ENCODE measurements at regions not wholly inside any gene's neighbourhood (a gene's known extent, or its start where the extent isn't known, plus 50 kb on each side); places are given as distances from the start of the nearest gene placed in this dataset.
A peak's percentile ranks its signal among the peaks of the same experiment; 100 is the strongest.

- peak overlapping the region; percentile 75 for H3K9ac ChIP-seq (ENCODE audit: low read depth, low read length)
- H3K4me1 ChIP-seq (ENCODE audit: control insufficient read depth, insufficient read depth, low read length), result no peaks in the 10 kb centered on the region
- H3K36me3 ChIP-seq (ENCODE audit: insufficient read depth, low read length), result no peaks in the 10 kb centered on the region
- H3K9me3 ChIP-seq (replicated peaks; ENCODE audit: low read length), result peaks cover 4% of the 10 kb centered on the region
- H3K4me2 ChIP-seq (ENCODE audit: low read length), result peak overlapping the region; percentile 82
- no peaks in the 10 kb centered on the region for H3K27me3 ChIP-seq (ENCODE audit: control insufficient read depth, insufficient read depth, low read length)
- peak overlapping the region; percentile 75 for H3K4me3 ChIP-seq (ENCODE audit: low read length)
These were observed 197.3 kb downstream of the OR13H1 start for GRCh38 chrX:131741103-131741581.

GRCh38 chrX:131745942-131746489 is 202.1 kb downstream of the OR13H1 start:
- Histone ChIP-seq H3K4me2 (ENCODE audit: low read length) (peak overlapping the region; percentile 84), H3K9ac (ENCODE audit: low read depth, low read length) (peak overlapping the region; percentile 14), H3K4me3 (ENCODE audit: low read length) (peak overlapping the region; percentile 34), H3K27me3 (ENCODE audit: control insufficient read depth, insufficient read depth, low read length) (no peaks in the 10 kb centered on the region), H3K9me3 (replicated peaks; ENCODE audit: low read length) (no peaks in the 10 kb centered on the region), H3K4me1 (ENCODE audit: control insufficient read depth, insufficient read depth, low read length) (no peaks in the 10 kb centered on the region), H3K36me3 (ENCODE audit: insufficient read depth, low read length) (no peaks in the 10 kb centered on the region)

- Histone ChIP-seq H3K9me3 (replicated peaks; ENCODE audit: low read length) (no peaks in the 10 kb centered on the region), H3K4me1 (ENCODE audit: control insufficient read depth, insufficient read depth, low read length) (no peaks in the 10 kb centered on the region), H3K9ac (ENCODE audit: low read depth, low read length) (peak overlapping the region; percentile 72), H3K36me3 (ENCODE audit: insufficient read depth, low read length) (no peaks in the 10 kb centered on the region), H3K4me3 (ENCODE audit: low read length) (peak overlapping the region; percentile 75), H3K27me3 (ENCODE audit: control insufficient read depth, insufficient read depth, low read length) (no peaks in the 10 kb centered on the region), H3K4me2 (ENCODE audit: low read length) (peak overlapping the region; percentile 84)
These were observed 202.7 kb downstream of the OR13H1 start for GRCh38 chrX:131746491-131746968.

GRCh38 chrX:131747173-131747572 is 203.3 kb downstream of the OR13H1 start:
- peak overlapping the region; percentile 72 for H3K9ac ChIP-seq (ENCODE audit: low read depth, low read length)
- peak overlapping the region; percentile 75 for H3K4me3 ChIP-seq (ENCODE audit: low read length)
- H3K4me2 ChIP-seq (ENCODE audit: low read length), result peak overlapping the region; percentile 84

GRCh38 chrX:131752493-131753198 is 208.8 kb downstream of the OR13H1 start:
- no peaks in the 10 kb centered on the region for H3K9me3 ChIP-seq (replicated peaks; ENCODE audit: low read length)
- H3K4me3 ChIP-seq (ENCODE audit: low read length), result peak overlapping the region; percentile 75
- peak overlapping the region; percentile 83 for H3K4me2 ChIP-seq (ENCODE audit: low read length)
- no peaks in the 10 kb centered on the region for H3K4me1 ChIP-seq (ENCODE audit: control insufficient read depth, insufficient read depth, low read length)
- H3K27me3 ChIP-seq (ENCODE audit: control insufficient read depth, insufficient read depth, low read length), result peaks cover 5% of the 10 kb centered on the region
- peak overlapping the region; percentile 66 for H3K9ac ChIP-seq (ENCODE audit: low read depth, low read length)
- no peaks in the 10 kb centered on the region for H3K36me3 ChIP-seq (ENCODE audit: insufficient read depth, low read length)

More at GRCh38 chrX:131747173-131747572, 203.3 kb downstream of the OR13H1 start:
- Histone ChIP-seq H3K9me3 (replicated peaks; ENCODE audit: low read length) (no peaks in the 10 kb centered on the region), H3K4me1 (ENCODE audit: control insufficient read depth, insufficient read depth, low read length) (no peaks in the 10 kb centered on the region), H3K27me3 (ENCODE audit: control insufficient read depth, insufficient read depth, low read length) (no peaks in the 10 kb centered on the region), H3K36me3 (ENCODE audit: insufficient read depth, low read length) (no peaks in the 10 kb centered on the region)

- H3K9me3 ChIP-seq (replicated peaks; ENCODE audit: low read length), result no peaks in the 10 kb centered on the region
- peak overlapping the region; percentile 77 for H3K4me2 ChIP-seq (ENCODE audit: low read length)
- no peak overlapping the region for H3K9ac ChIP-seq (ENCODE audit: low read depth, low read length)
- H3K4me3 ChIP-seq (ENCODE audit: low read length), result peak overlapping the region; percentile 55
- peaks cover 2% of the 10 kb centered on the region for H3K27me3 ChIP-seq (ENCODE audit: control insufficient read depth, insufficient read depth, low read length)
- H3K4me1 ChIP-seq (ENCODE audit: control insufficient read depth, insufficient read depth, low read length), result no peaks in the 10 kb centered on the region
- no peaks in the 10 kb centered on the region for H3K36me3 ChIP-seq (ENCODE audit: insufficient read depth, low read length)
These were observed 218.9 kb downstream of the OR13H1 start for GRCh38 chrX:131762802-131763234.

GRCh38 chrX:131763674-131764073 is 219.8 kb downstream of the OR13H1 start:
- H3K4me3 ChIP-seq (ENCODE audit: low read length), result peak overlapping the region; percentile 66
- no peaks in the 10 kb centered on the region for H3K9me3 ChIP-seq (replicated peaks; ENCODE audit: low read length)
- peak overlapping the region; percentile 77 for H3K4me2 ChIP-seq (ENCODE audit: low read length)
- no peaks in the 10 kb centered on the region for H3K4me1 ChIP-seq (ENCODE audit: control insufficient read depth, insufficient read depth, low read length)
- no peaks in the 10 kb centered on the region for H3K36me3 ChIP-seq (ENCODE audit: insufficient read depth, low read length)
- H3K9ac ChIP-seq (ENCODE audit: low read depth, low read length), result no peak overlapping the region
- no peaks in the 10 kb centered on the region for H3K27me3 ChIP-seq (ENCODE audit: control insufficient read depth, insufficient read depth, low read length)

- Histone ChIP-seq H3K36me3 (ENCODE audit: insufficient read depth, low read length) (no peaks in the 10 kb centered on the region), H3K4me3 (ENCODE audit: low read length) (peak overlapping the region; percentile 66)
These were observed 220.3 kb downstream of the OR13H1 start for GRCh38 chrX:131764216-131764615.

GRCh38 chrX:131778269-131779218 is 234.7 kb downstream of the OR13H1 start:
- H3K4me1 ChIP-seq (ENCODE audit: control insufficient read depth, insufficient read depth, low read length), result peaks cover 7% of the 10 kb centered on the region
- peak overlapping the region; percentile 78 for H3K9ac ChIP-seq (ENCODE audit: low read depth, low read length)
- H3K4me2 ChIP-seq (ENCODE audit: low read length), result peak overlapping the region; percentile 89
- no peaks in the 10 kb centered on the region for H3K36me3 ChIP-seq (ENCODE audit: insufficient read depth, low read length)
- peaks cover 3% of the 10 kb centered on the region for H3K27me3 ChIP-seq (ENCODE audit: control insufficient read depth, insufficient read depth, low read length)
- H3K9me3 ChIP-seq (replicated peaks; ENCODE audit: low read length), result no peaks in the 10 kb centered on the region
- H3K4me3 ChIP-seq (ENCODE audit: low read length), result peak overlapping the region; percentile 73

More at GRCh38 chrX:131764216-131764615, 220.3 kb downstream of the OR13H1 start:
- Histone ChIP-seq H3K4me2 (ENCODE audit: low read length) (peak overlapping the region; percentile 77), H3K9me3 (replicated peaks; ENCODE audit: low read length) (no peaks in the 10 kb centered on the region), H3K27me3 (ENCODE audit: control insufficient read depth, insufficient read depth, low read length) (no peaks in the 10 kb centered on the region), H3K4me1 (ENCODE audit: control insufficient read depth, insufficient read depth, low read length) (no peaks in the 10 kb centered on the region), H3K9ac (ENCODE audit: low read depth, low read length) (no peak overlapping the region)

GRCh38 chrX:131779306-131779705 is 235.4 kb downstream of the OR13H1 start:
- H3K4me3 ChIP-seq (ENCODE audit: low read length), result peak overlapping the region; percentile 73
- H3K27me3 ChIP-seq (ENCODE audit: control insufficient read depth, insufficient read depth, low read length), result peaks cover 3% of the 10 kb centered on the region
- peaks cover 7% of the 10 kb centered on the region for H3K4me1 ChIP-seq (ENCODE audit: control insufficient read depth, insufficient read depth, low read length)
- peak overlapping the region; percentile 89 for H3K4me2 ChIP-seq (ENCODE audit: low read length)
- H3K9ac ChIP-seq (ENCODE audit: low read depth, low read length), result peak overlapping the region; percentile 78
- no peaks in the 10 kb centered on the region for H3K9me3 ChIP-seq (replicated peaks; ENCODE audit: low read length)
- no peaks in the 10 kb centered on the region for H3K36me3 ChIP-seq (ENCODE audit: insufficient read depth, low read length)

GRCh38 chrX:131779741-131780140 is 235.9 kb downstream of the OR13H1 start:
- peaks cover 7% of the 10 kb centered on the region for H3K4me1 ChIP-seq (ENCODE audit: control insufficient read depth, insufficient read depth, low read length)
- no peaks in the 10 kb centered on the region for H3K36me3 ChIP-seq (ENCODE audit: insufficient read depth, low read length)
- H3K9me3 ChIP-seq (replicated peaks; ENCODE audit: low read length), result no peaks in the 10 kb centered on the region
- no peak overlapping the region for H3K9ac ChIP-seq (ENCODE audit: low read depth, low read length)
- H3K27me3 ChIP-seq (ENCODE audit: control insufficient read depth, insufficient read depth, low read length), result peaks cover 3% of the 10 kb centered on the region
- no peak overlapping the region for H3K4me2 ChIP-seq (ENCODE audit: low read length)
- no peak overlapping the region for H3K4me3 ChIP-seq (ENCODE audit: low read length)
